T-helper 2 cell treated with Interferon-gamma antibody and Interleukin-4, amounts not matched to agents 100 ng/mL and 5 ng/mL, for 36 hours (primary cell): ENCODE measurements at regions not wholly inside any gene's neighbourhood (a gene's known extent, or its start where the extent isn't known, plus 50 kb on each side); places are given as distances from the start of the nearest gene placed in this dataset.

Source experiments
- intact Hi-C: fragments of 100-400 bp; cut with micrococcal nuclease; formaldehyde crosslinking; loops from one replicate; pipeline ENCODE4 v1.15.1; 2023

GRCh38 chr7:136046548-136046947 is 69.4 kb upstream of the MTPN start:
- intact Hi-C loops: no loop called here

DNA sequence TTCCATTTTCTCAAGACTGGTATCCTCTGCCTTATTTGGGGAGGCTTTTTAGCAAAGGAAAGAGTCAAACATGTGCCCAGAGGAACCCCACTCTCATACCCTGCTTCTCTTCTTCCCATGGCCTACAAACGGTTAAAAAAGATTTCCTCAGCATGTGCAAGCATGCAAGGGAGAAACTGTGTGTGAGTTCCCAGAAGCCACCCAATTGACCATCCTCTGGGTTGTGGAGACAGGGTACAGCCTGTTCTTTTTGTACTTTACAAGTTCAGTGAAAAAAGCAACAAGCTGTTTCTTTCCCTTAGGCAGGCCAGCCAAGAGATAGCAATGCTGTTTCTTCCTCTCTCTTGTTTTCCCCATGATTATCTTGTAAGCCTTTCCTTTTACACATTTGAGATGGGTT is 68.8 kb upstream of the MTPN start:
- intact Hi-C loops: no loop called here

DNA sequence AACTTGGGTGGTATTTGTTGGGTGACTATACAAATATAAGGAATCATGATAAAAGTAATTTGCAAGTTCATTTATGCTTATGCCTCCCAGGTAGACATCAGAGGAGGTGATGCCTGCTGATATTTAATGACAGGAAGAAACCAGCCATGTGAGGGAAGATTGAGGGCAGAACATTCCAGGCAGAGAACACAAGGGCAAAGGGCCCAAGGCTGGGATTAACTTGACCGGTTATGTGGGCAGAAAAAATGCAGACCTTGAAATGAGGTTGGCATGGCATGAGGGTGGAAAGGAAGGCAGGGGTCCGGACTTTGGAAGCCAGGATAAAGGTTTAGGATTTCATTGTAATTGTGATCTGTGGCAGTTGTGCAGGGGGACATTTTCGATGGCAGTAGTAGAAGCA is 68.0 kb upstream of the MTPN start:
- intact Hi-C loops: no loop called here

DNA sequence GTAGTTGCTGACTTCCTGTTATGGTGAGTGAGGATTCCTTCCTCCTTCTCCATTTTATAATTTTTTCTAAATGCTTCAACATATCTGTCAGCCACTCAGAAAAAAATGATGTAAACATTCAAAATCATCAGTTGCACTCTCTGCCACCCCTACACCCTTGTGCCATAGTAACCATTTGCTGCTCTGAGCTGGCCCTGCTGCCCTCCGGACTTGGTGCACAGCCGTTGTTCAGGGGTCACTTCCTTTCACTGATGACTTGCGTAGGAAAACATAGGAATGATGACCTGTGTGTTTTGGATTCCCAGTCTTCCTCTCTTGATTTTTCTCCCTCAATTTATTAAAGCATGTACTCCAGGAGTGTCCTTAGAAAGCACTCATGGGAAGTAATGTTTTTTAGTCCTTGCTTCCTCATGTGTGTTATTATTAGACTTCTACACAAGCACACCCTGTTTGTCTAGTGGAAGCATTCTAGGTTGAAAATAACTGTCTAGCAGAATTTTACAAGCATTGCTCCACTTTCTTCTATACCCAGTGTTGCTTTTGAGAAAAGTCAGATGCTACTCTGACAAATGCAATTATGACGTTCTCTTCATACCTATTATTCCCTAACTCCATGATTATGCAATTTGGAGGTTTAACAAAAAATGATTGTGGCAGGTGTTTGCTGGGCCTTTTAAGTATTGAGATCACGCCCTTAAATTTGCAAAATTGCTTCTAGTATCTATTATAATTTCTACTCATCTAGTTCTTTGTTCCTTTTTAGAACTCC is 62.6 kb upstream of the MTPN start:
- intact Hi-C loops: no loop called here

- intact Hi-C loops: no loop called here
These were observed 59.2 kb upstream of the MTPN start for GRCh38 chr7:136036336-136036735.

DNA sequence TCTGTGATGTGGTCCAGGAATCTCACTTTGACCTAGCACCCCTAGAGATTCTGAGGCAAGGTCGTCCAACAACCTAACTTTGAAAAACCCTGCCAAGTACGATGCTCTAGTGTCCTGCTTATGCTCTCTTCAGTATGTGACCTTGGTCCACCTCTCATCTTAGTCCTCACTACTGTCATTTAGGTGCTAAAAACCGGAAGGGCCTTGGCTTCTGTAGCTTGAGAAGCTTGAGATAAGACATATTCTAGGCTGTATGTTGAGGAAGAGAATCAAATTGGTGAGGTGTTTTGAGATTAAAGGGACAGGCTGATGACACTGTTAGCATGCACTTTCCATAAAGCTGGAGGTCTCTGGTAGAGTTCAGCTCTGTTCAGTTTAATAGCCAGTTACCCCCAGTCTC is 57.0 kb upstream of the MTPN start:
- intact Hi-C loops: no loop called here

- intact Hi-C loops: no loop called here
These were observed 56.4 kb upstream of the MTPN start for GRCh38 chr7:136033413-136034031.

- intact Hi-C loops: no loop called here
These were observed 53.7 kb upstream of the MTPN start for GRCh38 chr7:136030867-136031318.

DNA sequence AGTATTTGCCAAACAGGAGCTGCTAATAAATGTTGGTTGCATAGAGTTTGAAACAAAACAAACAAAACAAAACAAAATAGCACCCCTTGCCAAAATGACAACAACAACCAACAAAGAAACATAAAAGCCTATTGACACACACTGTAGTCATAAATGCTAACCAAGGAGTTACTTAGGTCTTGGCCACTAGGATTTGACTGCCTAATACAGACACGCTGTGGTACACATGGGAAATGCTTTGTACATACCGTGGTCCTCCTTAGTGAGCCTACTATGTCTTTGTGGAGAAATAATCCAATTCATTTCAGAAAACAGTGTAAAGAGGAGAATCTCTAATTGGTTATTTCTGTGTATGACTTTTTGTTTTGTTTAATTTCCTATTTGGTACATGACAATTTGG is 53.2 kb upstream of the MTPN start:
- intact Hi-C loops: no loop called here

DNA sequence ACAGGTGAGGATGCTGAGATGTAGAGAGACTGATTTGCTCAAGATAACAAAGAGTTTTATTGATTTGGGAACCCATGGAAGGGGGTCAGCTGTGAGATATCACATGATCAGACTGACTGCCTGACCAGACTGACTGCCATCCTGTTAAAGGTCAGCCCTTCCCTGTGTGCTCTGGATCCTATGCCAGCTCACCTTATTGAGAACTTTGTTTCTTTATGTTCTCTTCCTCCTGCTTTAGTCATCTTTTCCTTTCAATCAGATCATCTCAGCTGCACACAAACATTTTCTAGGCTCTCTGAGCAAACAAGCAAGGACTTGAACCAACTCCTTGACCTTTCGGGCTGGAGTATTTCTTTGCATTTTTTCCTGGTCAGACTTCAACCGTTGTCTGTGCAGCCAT is 50.0 kb upstream of the MTPN start:
- intact Hi-C loops: no loop called here
